GM06990 (cell line): ENCODE measurements at regions not wholly inside any gene's neighbourhood (a gene's known extent, or its start where the extent isn't known, plus 50 kb on each side); places are given as distances from the start of the nearest gene placed in this dataset.

ENCODE experiments used
- DNase-seq: peaks from one replicate; pipeline ENCODE4 v3.0.0-alpha.2; 2011; ENCODE audit not compliant: insufficient read length; ENCODE audit errors: extremely low read depth
- H3K27me3 ChIP-seq: replicated peaks from 2 replicates; pipeline ENCODE4 v1.6.0; 2011; ENCODE audit warnings: low read length; ENCODE audit not compliant: control insufficient read depth, insufficient read depth
- H3K36me3 ChIP-seq: 2 replicates; pipeline ENCODE4 v1.5.1; 2011; ENCODE audit warnings: low read length; ENCODE audit not compliant: control insufficient read depth, insufficient read depth
- H3K4me3 ChIP-seq: replicated peaks from 2 replicates; pipeline ENCODE4 v1.5.1; 2011; ENCODE audit warnings: low read depth, mild to moderate bottlenecking, control low read depth, low read length
- CTCF ChIP-seq: IDR thresholded peaks from 2 replicates; pipeline ENCODE4 v1.5.1; 2011; ENCODE audit warnings: low read length, control low read depth, mild to moderate bottlenecking, inconsistent platforms; ENCODE audit not compliant: insufficient read depth, poor library complexity, severe bottlenecking

- no peaks in the 10 kb centered on the region for H3K27me3 ChIP-seq
- no peak overlapping the region for H3K4me3 ChIP-seq
- H3K36me3 ChIP-seq, result peaks cover 3% of the 10 kb centered on the region
- DNase-seq, result no peak
- TF ChIP-seq CTCF, result no peak
Measured at GRCh38 chr17:417691-418420, 65.2 kb upstream of the RPH3AL start.

GRCh38 chr17:416293-417206 is 63.9 kb upstream of the RPH3AL start:
- TF ChIP-seq CTCF, result peak; percentile 21
- Histone ChIP-seq H3K4me3 (peak overlapping the region; percentile 66), H3K27me3 (no peaks in the 10 kb centered on the region), H3K36me3 (peaks cover 7% of the 10 kb centered on the region)
- DNase-seq, result peak; percentile 72

GRCh38 chr17:413706-414380 is 61.2 kb upstream of the RPH3AL start:
- no peak for DNase-seq
- peaks cover 8% of the 10 kb centered on the region for H3K36me3 ChIP-seq
- no peak for TF ChIP-seq CTCF
- no peaks in the 10 kb centered on the region for H3K27me3 ChIP-seq
- no peak overlapping the region for H3K4me3 ChIP-seq

- DNase-seq, result no peak
- Histone ChIP-seq H3K27me3 (no peaks in the 10 kb centered on the region), H3K4me3 (no peak overlapping the region), H3K36me3 (peaks cover 8% of the 10 kb centered on the region)
- no peak for TF ChIP-seq CTCF
Measured at GRCh38 chr17:413016-413350, 60.4 kb upstream of the RPH3AL start.

GRCh38 chr17:412211-413015 is 59.8 kb upstream of the RPH3AL start:
- Histone ChIP-seq H3K4me3 (no peak overlapping the region), H3K36me3 (peaks cover 8% of the 10 kb centered on the region), H3K27me3 (no peaks in the 10 kb centered on the region)
- peak; percentile 80 for TF ChIP-seq CTCF
- DNase-seq, result no peak
